Endothelial cell of umbilical vein (primary cell): ENCODE measurements at regions not wholly inside any gene's neighbourhood (a gene's known extent, or its start where the extent isn't known, plus 50 kb on each side); places are given as distances from the start of the nearest gene placed in this dataset.

Experiments
- BruUV-seq: library from RNA; stranded (reverse); fragments of 400-500 nt; replicated peaks from 2 replicates; lab custom pipeline; 2021; lab: Mats Ljungman, UMichigan
- CTCF ChIA-PET: fragments of 300-600, 350-600 bp; sonication (Branson Sonifier 250); formaldehyde crosslinking; loops from one replicate; lab custom pipeline; 2021; ENCODE audit warnings: antibody characterized with exemption, inconsistent platforms; lab: Charles Lee
- POLR2A ChIA-PET: fragments of 300-600, 350-600 bp; sonication (Branson Sonifier 250); formaldehyde crosslinking; loops from one replicate; lab custom pipeline; 2021; ENCODE audit warnings: antibody characterized with exemption, inconsistent platforms; lab: Charles Lee
- DNase-seq: peaks from one replicate; pipeline ENCODE4 v3.0.0-alpha.2; 2011; ENCODE audit warnings: low read depth, low spot score
- FAIRE-seq: peaks from 2 replicates; lab custom pipeline; 2011; peaks lifted over from hg19 to GRCh38; lab: Jason Lieb, UNC
- H2AFZ ChIP-seq: 2 replicates; pipeline ENCODE4 v1.6.0; 2012; ENCODE audit warnings: low read depth, low read length, control low read depth, inconsistent platforms
- H3K27ac ChIP-seq: 2 replicates; pipeline ENCODE4 v1.5.1; 2011; ENCODE audit warnings: low read depth, mild to moderate bottlenecking, control low read depth, low read length, moderate library complexity; ENCODE audit not compliant: insufficient read depth
- H3K27me3 ChIP-seq, 2 experiments: 2 replicates each; pipeline versions ENCODE4 v1.6.0 to v1.6.1; 2011; ENCODE audit warnings: low read length in 2 of 2, mixed read lengths in 1 of 2; ENCODE audit not compliant: control insufficient read depth in 2 of 2, insufficient read depth in 2 of 2
- H3K36me3 ChIP-seq, 2 experiments: 2 replicates in 1 of 2; 3 replicates in 1 of 2; pipeline ENCODE4 v1.5.1; 2011; ENCODE audit warnings: low read length in 2 of 2, mild to moderate bottlenecking in 1 of 2, moderate library complexity in 1 of 2; ENCODE audit not compliant: control insufficient read depth in 2 of 2, insufficient read depth in 2 of 2; ENCODE audit errors: extremely low read depth in 1 of 2
- H3K4me1 ChIP-seq: 3 replicates; pipeline ENCODE4 v1.5.1; 2011; ENCODE audit warnings: mild to moderate bottlenecking, low read length; ENCODE audit not compliant: control insufficient read depth, insufficient read depth; ENCODE audit errors: extremely low read depth
- H3K4me2 ChIP-seq: 2 replicates; pipeline ENCODE4 v1.6.1; 2011; ENCODE audit warnings: low read length, control low read depth, mixed read lengths; ENCODE audit not compliant: insufficient read depth
- H3K4me3 ChIP-seq, 3 experiments: fragments of 200-600 bp in 1 of 3; sonication (generic), shearing (Covaris generic) in 1 of 3; replicated peaks in 1 of 3; 2 replicates each; pipeline ENCODE4 v1.5.1; 2011 to 2016; ENCODE audit warnings: control low read depth in 3 of 3, low read length in 3 of 3, mild to moderate bottlenecking in 2 of 3, inconsistent platforms in 1 of 3, low read depth in 1 of 3, moderate library complexity in 1 of 3; ENCODE audit not compliant: insufficient read depth in 1 of 3
- H3K79me2 ChIP-seq: 2 replicates; pipeline ENCODE4 v1.6.0; 2012; ENCODE audit warnings: low read length, inconsistent platforms; ENCODE audit not compliant: control insufficient read depth, insufficient read depth
- H3K9ac ChIP-seq: replicated peaks from 2 replicates; pipeline ENCODE3; 2011; ENCODE audit warnings: low read length, control low read depth; ENCODE audit not compliant: insufficient read depth; ENCODE audit errors: extremely low read depth
- H3K9me1 ChIP-seq: replicated peaks from 3 replicates; pipeline ENCODE4 v1.6.0; 2011; ENCODE audit warnings: mild to moderate bottlenecking, low read length; ENCODE audit not compliant: control insufficient read depth, insufficient read depth; ENCODE audit errors: extremely low read depth
- H3K9me3 ChIP-seq: replicated peaks from 2 replicates; pipeline ENCODE4 v1.5.1; 2012; ENCODE audit warnings: low read length, inconsistent platforms; ENCODE audit not compliant: control insufficient read depth, insufficient read depth
- H4K20me1 ChIP-seq: replicated peaks from 2 replicates; pipeline ENCODE3; 2011; ENCODE audit warnings: mild to moderate bottlenecking, low read length; ENCODE audit not compliant: control insufficient read depth, insufficient read depth; ENCODE audit errors: extremely low read depth
- CTCF ChIP-seq, 2 donors: IDR thresholded peaks; 1 replicate in 1 of 2; 2 replicates in 1 of 2; pipeline ENCODE4 v1.5.1; 2011; ENCODE audit warnings: low read length in 2 of 2, mild to moderate bottlenecking in 2 of 2, moderate library complexity in 2 of 2, control low read depth in 1 of 2, inconsistent platforms in 1 of 2, low read depth in 1 of 2; ENCODE audit not compliant: insufficient read depth in 1 of 2; ENCODE audit errors: extremely low read depth in 1 of 2
- EZH2 ChIP-seq: IDR thresholded peaks from 2 replicates; pipeline ENCODE4 v1.6.1; 2012; ENCODE audit warnings: borderline replicate concordance, low read depth, mild to moderate bottlenecking, moderate library complexity, low read length, inconsistent platforms; ENCODE audit not compliant: severe bottlenecking
- FOS ChIP-seq: IDR thresholded peaks from 2 replicates; pipeline ENCODE4 v1.6.1; 2011; ENCODE audit warnings: mild to moderate bottlenecking, low read length, moderate library complexity, borderline replicate concordance; ENCODE audit not compliant: insufficient read depth
- GATA2 ChIP-seq: IDR thresholded peaks from 2 replicates; pipeline ENCODE4 v1.7.0; 2011; ENCODE audit warnings: low read depth, mild to moderate bottlenecking, moderate library complexity, mixed read lengths, low read length; ENCODE audit not compliant: insufficient read length, insufficient read depth
- JUN ChIP-seq: IDR thresholded peaks from 2 replicates; pipeline ENCODE4 v1.6.1; 2011; ENCODE audit warnings: borderline replicate concordance, low read depth; ENCODE audit not compliant: insufficient read length, insufficient read depth
- MAX ChIP-seq: IDR thresholded peaks from 2 replicates; pipeline ENCODE4 v1.6.1; 2011; ENCODE audit not compliant: insufficient read depth, insufficient read length
- MYC ChIP-seq: IDR thresholded peaks from one replicate; pipeline ENCODE4 v1.6.1; 2011; ENCODE audit warnings: mild to moderate bottlenecking, low read depth, low read length
- POLR2A ChIP-seq: IDR thresholded peaks from 2 replicates; pipeline ENCODE4 v1.6.1; 2012; ENCODE audit warnings: low read depth, mild to moderate bottlenecking, control low read depth, low read length
- POLR2AphosphoS5 ChIP-seq: IDR thresholded peaks from 2 replicates; pipeline ENCODE4 v1.6.1; 2012; ENCODE audit warnings: low read depth, mild to moderate bottlenecking, control low read depth, low read length, moderate library complexity; ENCODE audit not compliant: insufficient read depth
- dilution Hi-C: fragments of 300-500 bp; cut with MboI; formaldehyde crosslinking; loops from one replicate; pipeline ENCODE4 v1.15.0; 2019; ENCODE audit warnings: low sequenced_read_pairs; ENCODE audit not compliant: extremely low pct_ligation_motif_present
- intact Hi-C: fragments of 100-400 bp; cut with micrococcal nuclease; formaldehyde crosslinking; loops from one replicate; pipeline ENCODE4 v1.10.0; 2022

GRCh38 chr2:215613888-215614287 is 178.0 kb upstream of the FN1 start:
- Histone ChIP-seq H3K27ac (no peak overlapping the region), H2AFZ (no peak overlapping the region), H3K79me2 (no peaks in the 10 kb centered on the region), H3K36me3 (peaks cover 0 to 4% of the 10 kb centered on the region in 2 experiments), H3K4me2 (no peak overlapping the region), H3K9me3 (no peaks in the 10 kb centered on the region), H3K27me3 (no peaks in the 10 kb centered on the region), H3K9ac (no peak overlapping the region), H3K4me1 (peaks cover 21% of the 10 kb centered on the region), H4K20me1 (no peaks in the 10 kb centered on the region), H3K4me3 (no peak overlapping the region), H3K9me1 (no peaks in the 10 kb centered on the region)
- dilution Hi-C loops (no loop called here), intact Hi-C loops (no loop called here)
- POLR2A ChIA-PET, result no interaction called here
- TF ChIP-seq EZH2 (no peak), GATA2 (no peak), JUN (no peak), FOS (no peak), MAX (no peak), CTCF (IDR thresholded peaks at IDR 0.05; ENCODE audit: extremely low read depth in 1 of 2, insufficient read depth in 1 of 2, low read depth in 1 of 2, low read length in 2 of 2) (no peak), POLR2A (no peak), POLR2AphosphoS5 (no peak), MYC (no peak)
- DNase-seq, result no peak
- no TSS peak for BruUV-seq
- CTCF ChIA-PET, result interaction anchor here (0.9 to 2.5 kb wide), 3 partner anchors 9 to 317 kb away, joined by 3 to 8 read pairs (median 4); no protein-coding TSS in a partner anchor
- FAIRE-seq, result no peak
